ENCODE measurements at regions not wholly inside any gene's neighbourhood (a gene's known extent, or its start where the extent isn't known, plus 50 kb on each side); places are given as distances from the start of the nearest gene placed in this dataset.

DNA sequence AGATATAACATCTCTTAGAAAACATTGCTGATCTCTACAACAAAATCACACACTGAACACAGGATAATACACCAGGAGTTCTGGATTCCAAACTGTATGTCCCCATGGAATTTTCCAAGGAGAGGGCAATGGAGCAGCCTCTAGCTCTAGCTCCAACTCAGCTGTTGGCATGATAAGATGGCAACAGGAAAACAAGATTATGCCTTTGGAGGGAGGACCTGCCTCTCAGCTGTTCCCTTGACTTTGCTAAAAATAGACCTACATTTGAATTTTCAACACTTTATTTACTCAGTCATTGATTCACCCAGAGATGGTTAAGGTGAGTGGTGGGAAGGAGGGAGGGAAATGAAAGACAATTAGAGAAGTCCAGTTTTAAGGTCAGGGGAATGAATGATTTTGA lies 246.7 kb downstream of the ALDH8A1 start:
- TF ChIP-seq POLR2A (IDR thresholded peaks at IDR 0.05) = no peak
- TF ChIP-seq, protein P1, sequence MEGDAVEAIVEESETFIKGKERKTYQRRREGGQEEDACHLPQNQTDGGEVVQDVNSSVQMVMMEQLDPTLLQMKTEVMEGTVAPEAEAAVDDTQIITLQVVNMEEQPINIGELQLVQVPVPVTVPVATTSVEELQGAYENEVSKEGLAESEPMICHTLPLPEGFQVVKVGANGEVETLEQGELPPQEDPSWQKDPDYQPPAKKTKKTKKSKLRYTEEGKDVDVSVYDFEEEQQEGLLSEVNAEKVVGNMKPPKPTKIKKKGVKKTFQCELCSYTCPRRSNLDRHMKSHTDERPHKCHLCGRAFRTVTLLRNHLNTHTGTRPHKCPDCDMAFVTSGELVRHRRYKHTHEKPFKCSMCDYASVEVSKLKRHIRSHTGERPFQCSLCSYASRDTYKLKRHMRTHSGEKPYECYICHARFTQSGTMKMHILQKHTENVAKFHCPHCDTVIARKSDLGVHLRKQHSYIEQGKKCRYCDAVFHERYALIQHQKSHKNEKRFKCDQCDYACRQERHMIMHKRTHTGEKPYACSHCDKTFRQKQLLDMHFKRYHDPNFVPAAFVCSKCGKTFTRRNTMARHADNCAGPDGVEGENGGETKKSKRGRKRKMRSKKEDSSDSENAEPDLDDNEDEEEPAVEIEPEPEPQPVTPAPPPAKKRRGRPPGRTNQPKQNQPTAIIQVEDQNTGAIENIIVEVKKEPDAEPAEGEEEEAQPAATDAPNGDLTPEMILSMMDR (IDR thresholded peaks at IDR 0.05) = no peak
- TF ChIP-seq POLR2AphosphoS5 (IDR thresholded peaks at IDR 0.05) = no peak

Measured in transverse colon (tissue), 4 donors.